IMR-90 (cell line): ENCODE measurements at regions not wholly inside any gene's neighbourhood (a gene's known extent, or its start where the extent isn't known, plus 50 kb on each side); places are given as distances from the start of the nearest gene placed in this dataset.

ENCODE experiments used
- ATAC-seq: fragments of 200-7000 bp; cut with Tn5 transposase; 2 replicates; pipeline ENCODE4 v1.9.1; 2020; ENCODE audit warnings: low read depth, mild to moderate bottlenecking, moderate library complexity
- BruUV-seq: library from RNA; stranded (reverse); fragments of 400-500 nt; replicated peaks from 2 replicates; lab custom pipeline; 2021; lab: Mats Ljungman, UMichigan
- CTCF ChIA-PET: fragments of 300-600 bp; formaldehyde crosslinking; extraction: SDS; loops from one replicate; lab custom pipeline; 2021; ENCODE audit warnings: antibody characterized with exemption; lab: Yijun Ruan, JAX
- POLR2A ChIA-PET: fragments of 300-600 bp; sonication (Branson Sonifier 250); formaldehyde crosslinking; loops from one replicate; lab custom pipeline; 2022; ENCODE audit warnings: antibody characterized with exemption; ENCODE audit not compliant: unreplicated experiment; lab: Charles Lee
- DNase-seq: peaks from one replicate; pipeline ENCODE4 v3.0.0; 2013
- H2AFZ ChIP-seq: replicated peaks from 2 replicates; pipeline ENCODE3; 2013; ENCODE audit warnings: low read length, mild to moderate bottlenecking; ENCODE audit not compliant: poor library complexity
- H2AK5ac ChIP-seq: 2 replicates; pipeline ENCODE4 v1.6.1; 2013; ENCODE audit warnings: low read depth, low read length, inconsistent platforms
- H2AK9ac ChIP-seq: replicated peaks from 2 replicates; pipeline ENCODE3; 2013; ENCODE audit warnings: mild to moderate bottlenecking, low read depth, low read length, moderate library complexity; ENCODE audit not compliant: poor library complexity
- H2BK120ac ChIP-seq: 2 replicates; pipeline ENCODE4 v1.6.1; 2013; ENCODE audit warnings: low read depth, low read length, inconsistent platforms
- H2BK15ac ChIP-seq: 3 replicates; pipeline ENCODE4 v1.6.1; 2013; ENCODE audit warnings: low read depth, low read length, inconsistent platforms
- H2BK20ac ChIP-seq: 2 replicates; pipeline ENCODE4 v1.6.1; 2013; ENCODE audit warnings: low read depth, mild to moderate bottlenecking, inconsistent platforms, low read length, moderate library complexity
- H2BK5ac ChIP-seq: 2 replicates; pipeline ENCODE4 v1.6.1; 2013; ENCODE audit warnings: mild to moderate bottlenecking, low read depth, low read length, inconsistent platforms; ENCODE audit not compliant: poor library complexity, severe bottlenecking
- H3K14ac ChIP-seq: replicated peaks from 2 replicates; pipeline ENCODE4 v1.6.1; 2013; ENCODE audit warnings: low read depth, low read length, inconsistent platforms
- H3K18ac ChIP-seq: 2 replicates; pipeline ENCODE4 v1.6.1; 2013; ENCODE audit warnings: low read depth, low read length, control low read depth
- H3K23ac ChIP-seq: 2 replicates; pipeline ENCODE4 v1.6.1; 2013; ENCODE audit warnings: low read depth, low read length, inconsistent platforms
- H3K27ac ChIP-seq: 2 replicates; pipeline ENCODE4 v1.5.1; 2013; ENCODE audit warnings: mild to moderate bottlenecking, control low read depth, low read length; ENCODE audit not compliant: insufficient read depth
- H3K27me3 ChIP-seq: 2 replicates; pipeline ENCODE4 v1.6.1; 2013; ENCODE audit warnings: low read length; ENCODE audit not compliant: control insufficient read depth, insufficient read depth
- H3K36me3 ChIP-seq: 2 replicates; pipeline ENCODE4 v1.6.1; 2013; ENCODE audit warnings: low read length, mixed read lengths; ENCODE audit not compliant: control insufficient read depth, insufficient read depth
- H3K4ac ChIP-seq: 2 replicates; pipeline ENCODE4 v1.6.1; 2013; ENCODE audit warnings: low read depth, low read length, inconsistent platforms
- H3K4me1 ChIP-seq: 2 replicates; pipeline ENCODE4 v1.6.1; 2013; ENCODE audit warnings: low read length, mixed read lengths; ENCODE audit not compliant: control insufficient read depth, insufficient read depth
- H3K4me2 ChIP-seq: 2 replicates; pipeline ENCODE4 v1.6.1; 2013; ENCODE audit warnings: low read depth, mild to moderate bottlenecking, control low read depth, low read length, moderate library complexity
- H3K4me3 ChIP-seq: 2 replicates; pipeline ENCODE4 v1.5.1; 2013; ENCODE audit warnings: low read depth, mild to moderate bottlenecking, control low read depth, low read length, moderate library complexity; ENCODE audit not compliant: insufficient read depth
- H3K56ac ChIP-seq: 2 replicates; pipeline ENCODE4 v1.6.1; 2013; ENCODE audit warnings: low read length, inconsistent platforms; ENCODE audit not compliant: insufficient read depth; ENCODE audit errors: extremely low read depth
- H3K79me1 ChIP-seq, 2 experiments: 2 replicates each; pipeline ENCODE4 v1.6.1; 2013; ENCODE audit warnings: low read length in 2 of 2, inconsistent platforms in 1 of 2, low read depth in 1 of 2
- H3K9ac ChIP-seq: 2 replicates; pipeline ENCODE4 v1.6.1; 2013; ENCODE audit warnings: low read depth, low read length, control low read depth
- H3K9me1 ChIP-seq: 2 replicates; pipeline ENCODE4 v1.6.1; 2013; ENCODE audit warnings: low read length, inconsistent platforms; ENCODE audit not compliant: insufficient read depth
- H3K9me3 ChIP-seq: 2 replicates; pipeline ENCODE4 v1.6.1; 2013; ENCODE audit warnings: low read length; ENCODE audit not compliant: control insufficient read depth, insufficient read depth
- H4K20me1 ChIP-seq: 2 replicates; pipeline ENCODE4 v1.6.1; 2013; ENCODE audit warnings: low read length, inconsistent platforms; ENCODE audit not compliant: insufficient read depth
- H4K5ac ChIP-seq: 2 replicates; pipeline ENCODE4 v1.6.1; 2013; ENCODE audit warnings: mild to moderate bottlenecking, low read depth, low read length, control low read depth
- H4K8ac ChIP-seq, 2 experiments: 2 replicates each; pipeline ENCODE4 v1.6.1; 2013; ENCODE audit warnings: low read depth in 2 of 2, low read length in 2 of 2, control low read depth in 1 of 2, inconsistent platforms in 1 of 2
- H4K91ac ChIP-seq: 2 replicates; pipeline ENCODE4 v1.6.1; 2013; ENCODE audit warnings: low read depth, low read length, inconsistent platforms; ENCODE audit not compliant: insufficient read depth
- CEBPB ChIP-seq: IDR thresholded peaks from 2 replicates; pipeline ENCODE4 v1.6.1; 2012; ENCODE audit warnings: low read depth, low read length, improper control_type of control experiment
- CHD1 ChIP-seq: IDR thresholded peaks from 2 replicates; pipeline ENCODE4 v1.6.1; 2012; ENCODE audit warnings: low read depth, low read length, improper control_type of control experiment
- MAFK ChIP-seq: IDR thresholded peaks from 2 replicates; pipeline ENCODE4 v1.6.1; 2012; ENCODE audit warnings: low read depth, low read length, improper control_type of control experiment
- MAZ ChIP-seq: IDR thresholded peaks from 2 replicates; pipeline ENCODE4 v1.6.1; 2012; ENCODE audit warnings: low read depth, mild to moderate bottlenecking, low read length, improper control_type of control experiment, moderate library complexity, borderline replicate concordance
- MXI1 ChIP-seq: IDR thresholded peaks from 2 replicates; pipeline ENCODE4 v1.6.1; 2012; ENCODE audit warnings: low read depth, mild to moderate bottlenecking, low read length, moderate library complexity, borderline replicate concordance
- NFE2L2 ChIP-seq: fragments of 150-350 bp; IDR thresholded peaks from 2 replicates; pipeline ENCODE4 v1.6.1; 2016; ENCODE audit warnings: low read depth, mild to moderate bottlenecking, low read length
- RAD21 ChIP-seq: IDR thresholded peaks from 2 replicates; pipeline ENCODE4 v1.6.1; 2012; ENCODE audit warnings: low read length, improper control_type of control experiment
- RCOR1 ChIP-seq: IDR thresholded peaks from 2 replicates; pipeline ENCODE4 v1.6.1; 2012; ENCODE audit warnings: mild to moderate bottlenecking, low read length, improper control_type of control experiment; ENCODE audit not compliant: insufficient replicate concordance
- RFX5 ChIP-seq: IDR thresholded peaks from 2 replicates; pipeline ENCODE4 v1.8.0; 2012; ENCODE audit warnings: low read depth, mild to moderate bottlenecking, low read length, moderate library complexity
- SMC3 ChIP-seq: fragments of 150-350 bp; IDR thresholded peaks from 2 replicates; pipeline ENCODE4 v1.6.1; 2016; ENCODE audit warnings: low read depth, mild to moderate bottlenecking, antibody characterized with exemption, low read length, moderate library complexity
- WGBS, 2 experiments: methylation state at CpG; one replicate each; pipeline versions ENCODE4 v1.1.5 to v1.1.7; 2013; ENCODE audit warnings: missing lambda C conversion rate in 2 of 2; ENCODE audit not compliant: insufficient read length in 1 of 2; ENCODE audit errors: extremely low coverage in 2 of 2; 5-methylcytosine and 5-hydroxymethylcytosine counted together
- dilution Hi-C: fragments of 300-500 bp; cut with HindIII; formaldehyde crosslinking; loops from one replicate; pipeline ENCODE4 v1.14.3; 2018; ENCODE audit warnings: low sequenced_read_pairs; ENCODE audit not compliant: unreplicated experiment
- in situ Hi-C: fragments of 300-500 bp; cut with MboI; formaldehyde crosslinking; loops from 3 replicates; pipeline ENCODE4 v1.14.3; 2019; ENCODE audit warnings: low sequenced_read_pairs, inconsistent platforms, mixed read lengths
- intact Hi-C: fragments of 100-400 bp; cut with micrococcal nuclease; formaldehyde crosslinking; loops from 2 replicates; pipeline ENCODE4 v1.10.0; 2022
- TF ChIP-seq, protein P1 (sequence below): fragments of 150-350 bp; IDR thresholded peaks from 2 replicates; pipeline ENCODE4 v1.6.1; 2016; ENCODE audit warnings: low read depth, mild to moderate bottlenecking, low read length, moderate library complexity, borderline replicate concordance
- TF ChIP-seq, protein P2 (sequence below): conservative IDR thresholded peaks from 2 replicates; pipeline ENCODE4 v1.5.1; 2012; ENCODE audit warnings: mild to moderate bottlenecking, low read depth, low read length, improper control_type of control experiment
- TF ChIP-seq, protein P3 (sequence below): fragments of 150-350 bp; IDR thresholded peaks from 2 replicates; pipeline ENCODE4 v1.6.1; 2017; ENCODE audit warnings: mild to moderate bottlenecking, antibody characterized with exemption, low read length, low read depth

DNA sequence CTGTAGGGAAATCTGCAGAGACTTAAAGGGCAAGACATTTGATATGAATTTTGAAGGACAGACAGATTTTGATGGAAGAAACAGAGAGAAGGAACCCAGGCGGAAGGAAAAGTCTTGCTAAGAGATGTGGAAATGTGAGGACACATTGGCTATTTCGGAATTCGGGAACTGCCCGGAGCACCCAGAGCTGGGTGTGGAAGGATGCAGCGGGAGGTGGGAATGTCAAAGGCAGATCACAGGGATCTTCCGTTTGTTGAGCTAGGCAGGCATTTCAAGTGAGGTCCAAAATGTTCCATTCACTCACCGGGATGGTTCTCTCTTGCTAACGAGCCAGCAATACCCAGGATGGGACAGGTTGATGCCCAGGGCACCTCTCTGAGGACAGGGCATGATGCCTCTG is 87.2 kb upstream of the CTBP2 start:
- intact Hi-C loops = no loop called here
- CTCF ChIA-PET = no interaction called here
- TF ChIP-seq, protein P1, sequence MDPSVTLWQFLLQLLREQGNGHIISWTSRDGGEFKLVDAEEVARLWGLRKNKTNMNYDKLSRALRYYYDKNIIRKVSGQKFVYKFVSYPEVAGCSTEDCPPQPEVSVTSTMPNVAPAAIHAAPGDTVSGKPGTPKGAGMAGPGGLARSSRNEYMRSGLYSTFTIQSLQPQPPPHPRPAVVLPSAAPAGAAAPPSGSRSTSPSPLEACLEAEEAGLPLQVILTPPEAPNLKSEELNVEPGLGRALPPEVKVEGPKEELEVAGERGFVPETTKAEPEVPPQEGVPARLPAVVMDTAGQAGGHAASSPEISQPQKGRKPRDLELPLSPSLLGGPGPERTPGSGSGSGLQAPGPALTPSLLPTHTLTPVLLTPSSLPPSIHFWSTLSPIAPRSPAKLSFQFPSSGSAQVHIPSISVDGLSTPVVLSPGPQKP = no peak
- TF ChIP-seq, protein P2, sequence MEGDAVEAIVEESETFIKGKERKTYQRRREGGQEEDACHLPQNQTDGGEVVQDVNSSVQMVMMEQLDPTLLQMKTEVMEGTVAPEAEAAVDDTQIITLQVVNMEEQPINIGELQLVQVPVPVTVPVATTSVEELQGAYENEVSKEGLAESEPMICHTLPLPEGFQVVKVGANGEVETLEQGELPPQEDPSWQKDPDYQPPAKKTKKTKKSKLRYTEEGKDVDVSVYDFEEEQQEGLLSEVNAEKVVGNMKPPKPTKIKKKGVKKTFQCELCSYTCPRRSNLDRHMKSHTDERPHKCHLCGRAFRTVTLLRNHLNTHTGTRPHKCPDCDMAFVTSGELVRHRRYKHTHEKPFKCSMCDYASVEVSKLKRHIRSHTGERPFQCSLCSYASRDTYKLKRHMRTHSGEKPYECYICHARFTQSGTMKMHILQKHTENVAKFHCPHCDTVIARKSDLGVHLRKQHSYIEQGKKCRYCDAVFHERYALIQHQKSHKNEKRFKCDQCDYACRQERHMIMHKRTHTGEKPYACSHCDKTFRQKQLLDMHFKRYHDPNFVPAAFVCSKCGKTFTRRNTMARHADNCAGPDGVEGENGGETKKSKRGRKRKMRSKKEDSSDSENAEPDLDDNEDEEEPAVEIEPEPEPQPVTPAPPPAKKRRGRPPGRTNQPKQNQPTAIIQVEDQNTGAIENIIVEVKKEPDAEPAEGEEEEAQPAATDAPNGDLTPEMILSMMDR = no peak
- TF ChIP-seq MAFK (no peak), MXI1 (no peak), RFX5 (no peak), MAZ (no peak), CEBPB (no peak), NFE2L2 (no peak), SMC3 (no peak), RAD21 (no peak), RCOR1 (no peak), CHD1 (no peak)
- TF ChIP-seq, protein P3, sequence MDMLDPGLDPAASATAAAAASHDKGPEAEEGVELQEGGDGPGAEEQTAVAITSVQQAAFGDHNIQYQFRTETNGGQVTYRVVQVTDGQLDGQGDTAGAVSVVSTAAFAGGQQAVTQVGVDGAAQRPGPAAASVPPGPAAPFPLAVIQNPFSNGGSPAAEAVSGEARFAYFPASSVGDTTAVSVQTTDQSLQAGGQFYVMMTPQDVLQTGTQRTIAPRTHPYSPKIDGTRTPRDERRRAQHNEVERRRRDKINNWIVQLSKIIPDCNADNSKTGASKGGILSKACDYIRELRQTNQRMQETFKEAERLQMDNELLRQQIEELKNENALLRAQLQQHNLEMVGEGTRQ = no peak
- Histone ChIP-seq H4K5ac (no peak overlapping the region), H4K8ac (no peak overlapping the region), H3K56ac (no peak overlapping the region), H2BK20ac (no peak overlapping the region), H3K36me3 (no peaks in the 10 kb centered on the region), H4K91ac (no peak overlapping the region), H3K18ac (no peak overlapping the region), H3K4ac (no peak overlapping the region), H2BK15ac (no peak overlapping the region), H3K9me1 (no peaks in the 10 kb centered on the region), H2AFZ (peak overlapping the region; percentile 18), H3K79me1 (no peaks in the 10 kb centered on the region), H3K4me1 (no peaks in the 10 kb centered on the region), H4K20me1 (no peaks in the 10 kb centered on the region), H3K23ac (no peak overlapping the region), H2AK5ac (no peak overlapping the region), H2AK9ac (no peak overlapping the region), H3K4me2 (no peak overlapping the region), H2BK120ac (no peak overlapping the region), H3K27me3 (peaks cover 7% of the 10 kb centered on the region), H3K9me3 (no peaks in the 10 kb centered on the region), H3K4me3 (no peak overlapping the region), H3K9ac (no peak overlapping the region), H2BK5ac (no peak overlapping the region), H3K27ac (no peak overlapping the region), H3K14ac (no peak overlapping the region)
- no peak for DNase-seq
- dilution Hi-C loops = no loop called here
- 90% methylated on average over 2 of the region's 8 CpGs; no CpG with 5 or more reads in 1 of the 2 experiments for WGBS, 2 experiments
- no peak for ATAC-seq
- POLR2A ChIA-PET = interaction anchor here (0.6 kb wide), 1 partner anchor 384 kb away, joined by 6 read pairs; no protein-coding TSS in a partner anchor
- BruUV-seq = no TSS peak
- in situ Hi-C loops = no loop called here
